ENCODE measurements at regions not wholly inside any gene's neighbourhood (a gene's known extent, or its start where the extent isn't known, plus 50 kb on each side); places are given as distances from the start of the nearest gene placed in this dataset.

- H3K4me3 ChIP-seq (ENCODE audit: low read depth, low read length): no peak overlapping the region
- ChIA-PET POLR2A (no interaction called here), CTCF (interaction anchor here (1.0 kb wide), 1 partner anchor 13 kb away, joined by 3 read pairs; no protein-coding TSS in a partner anchor)
- peak; percentile 0 for DNase-seq (ENCODE audit: low read depth, low spot score)
- no peak for TF ChIP-seq CTCF (IDR thresholded peaks at IDR 0.05; ENCODE audit: insufficient read depth, low read length, missing control alignments)
These were observed 50.6 kb upstream of the NKD1 start for GRCh38 chr16:50497592-50497991.

- CTCF ChIA-PET: interaction anchor here (1.0 kb wide), 1 partner anchor 14 kb away, joined by 3 read pairs; no protein-coding TSS in a partner anchor
- TF ChIP-seq CTCF (IDR thresholded peaks at IDR 0.05; ENCODE audit: insufficient read depth, low read length, missing control alignments): no peak
- H3K4me3 ChIP-seq (ENCODE audit: low read depth, low read length): no peak overlapping the region
- POLR2A ChIA-PET: no interaction called here
- DNase-seq (ENCODE audit: low read depth, low spot score): no peak
These were observed 51.2 kb upstream of the NKD1 start for GRCh38 chr16:50496990-50497389.

- ChIA-PET CTCF (no interaction called here), POLR2A (no interaction called here)
- DNase-seq (ENCODE audit: low read depth, low spot score): no peak
- TF ChIP-seq CTCF (IDR thresholded peaks at IDR 0.05; ENCODE audit: insufficient read depth, low read length, missing control alignments): no peak
- no peak overlapping the region for H3K4me3 ChIP-seq (ENCODE audit: low read depth, low read length)
These were observed 52.5 kb upstream of the NKD1 start for GRCh38 chr16:50495673-50496072.

GRCh38 chr16:50494501-50495491, 53.4 kb upstream of the NKD1 start:
- POLR2A ChIA-PET: no interaction called here
- CTCF ChIA-PET: no interaction called here
- no peak overlapping the region for H3K4me3 ChIP-seq (ENCODE audit: low read depth, low read length)
- TF ChIP-seq CTCF (IDR thresholded peaks at IDR 0.05; ENCODE audit: insufficient read depth, low read length, missing control alignments): no peak
- DNase-seq (ENCODE audit: low read depth, low spot score): no peak

- DNase-seq (ENCODE audit: low read depth, low spot score): no peak
- no peak overlapping the region for H3K4me3 ChIP-seq (ENCODE audit: low read depth, low read length)
- no peak for TF ChIP-seq CTCF (IDR thresholded peaks at IDR 0.05; ENCODE audit: insufficient read depth, low read length, missing control alignments)
- ChIA-PET POLR2A (no interaction called here), CTCF (no interaction called here)
These were observed 56.7 kb upstream of the NKD1 start for GRCh38 chr16:50491516-50491915.

GRCh38 chr16:50490828-50491227, 57.4 kb upstream of the NKD1 start:
- ChIA-PET POLR2A (no interaction called here), CTCF (no interaction called here)
- no peak for TF ChIP-seq CTCF (IDR thresholded peaks at IDR 0.05; ENCODE audit: insufficient read depth, low read length, missing control alignments)
- H3K4me3 ChIP-seq (ENCODE audit: low read depth, low read length): no peak overlapping the region
- DNase-seq (ENCODE audit: low read depth, low spot score): no peak
